NCI-H524 (cell line): ENCODE measurements at regions not wholly inside any gene's neighbourhood (a gene's known extent, or its start where the extent isn't known, plus 50 kb on each side); places are given as distances from the start of the nearest gene placed in this dataset.
A peak's percentile ranks its signal among the peaks of the same experiment; 100 is the strongest.

ENCODE experiments used
- DNase-seq, 2 experiments: peaks; one replicate each; lab custom pipeline; 2025; lab: John Stamatoyannopoulos, UW

GRCh38 chr11:13104619-13105236 is 95.6 kb downstream of the RASSF10 start:
- DNase-seq, result no peak

DNA sequence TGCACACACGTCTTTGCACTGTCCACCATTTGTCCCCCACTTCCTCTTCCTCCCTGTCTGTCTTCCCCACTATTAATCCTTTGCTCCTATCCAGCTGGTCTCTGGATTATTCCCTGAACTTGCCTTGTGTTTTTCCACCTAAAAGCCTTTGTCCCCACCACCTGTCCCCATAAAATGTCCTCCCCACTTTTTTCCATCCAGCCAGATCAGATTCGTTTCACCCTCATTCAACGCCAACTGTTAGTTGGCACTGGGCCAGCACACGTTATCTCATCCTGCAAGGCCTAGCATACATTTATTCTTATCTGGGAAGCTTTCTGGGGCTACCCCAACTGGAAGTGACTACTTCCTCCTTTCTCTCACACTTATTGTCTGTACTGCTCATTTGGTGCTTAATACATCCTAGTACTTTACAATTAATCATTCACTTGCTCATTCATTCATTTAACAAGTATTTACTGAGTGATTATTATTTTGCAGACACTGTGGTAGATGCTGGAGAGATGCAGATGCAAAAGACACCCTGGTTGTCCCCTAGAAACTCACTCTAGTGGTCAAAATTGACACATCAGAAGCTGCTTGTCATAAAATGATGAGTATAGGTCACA is 96.2 kb downstream of the RASSF10 start:
- DNase-seq, result peak; percentile 94 to 97

DNA sequence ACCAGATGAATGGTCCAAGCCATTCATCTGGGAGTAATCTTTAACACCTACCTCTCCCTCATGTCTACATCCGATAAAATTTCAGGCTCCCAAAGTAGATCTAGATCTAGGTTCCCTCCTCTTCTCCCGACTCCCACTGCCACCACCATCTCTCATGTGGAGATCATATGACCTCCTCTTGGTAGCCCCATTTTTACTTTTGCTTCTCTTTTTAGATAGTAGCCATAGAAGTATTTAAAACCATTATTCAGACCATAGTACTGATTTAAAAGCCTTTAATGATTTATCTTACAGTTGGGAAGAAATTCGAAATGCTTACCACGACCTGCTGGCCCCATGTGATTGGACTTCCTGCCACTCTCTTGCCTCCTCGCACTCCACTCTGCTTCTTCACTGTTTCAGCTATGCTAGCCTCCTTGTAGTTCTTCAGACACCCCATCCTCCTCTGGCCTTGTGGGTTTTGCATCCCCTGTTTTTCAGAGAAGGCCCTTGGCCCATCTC is 98.5 kb downstream of the RASSF10 start:
- no peak for DNase-seq

GRCh38 chr11:13108416-13108815 is 99.3 kb downstream of the RASSF10 start:
- no peak for DNase-seq

DNA sequence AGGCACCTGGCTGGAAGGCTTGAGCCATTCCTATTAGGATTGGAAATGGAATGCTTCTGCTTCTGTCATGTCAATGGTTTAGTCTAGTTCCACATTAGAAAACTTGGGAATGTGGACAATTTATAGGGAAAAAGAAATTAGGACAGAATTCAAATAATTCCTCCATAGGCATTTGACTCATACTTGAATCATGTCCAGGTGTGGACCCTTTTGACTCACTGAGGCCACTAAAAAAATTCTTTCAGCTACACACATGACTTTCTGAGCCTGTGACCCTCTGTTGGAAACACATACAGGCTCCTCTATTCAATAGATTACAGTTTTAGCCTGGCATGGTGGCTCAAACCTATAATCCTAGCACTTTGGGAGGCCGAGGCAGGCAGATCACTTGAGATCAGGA is 100.5 kb downstream of the RASSF10 start:
- no peak for DNase-seq

DNA sequence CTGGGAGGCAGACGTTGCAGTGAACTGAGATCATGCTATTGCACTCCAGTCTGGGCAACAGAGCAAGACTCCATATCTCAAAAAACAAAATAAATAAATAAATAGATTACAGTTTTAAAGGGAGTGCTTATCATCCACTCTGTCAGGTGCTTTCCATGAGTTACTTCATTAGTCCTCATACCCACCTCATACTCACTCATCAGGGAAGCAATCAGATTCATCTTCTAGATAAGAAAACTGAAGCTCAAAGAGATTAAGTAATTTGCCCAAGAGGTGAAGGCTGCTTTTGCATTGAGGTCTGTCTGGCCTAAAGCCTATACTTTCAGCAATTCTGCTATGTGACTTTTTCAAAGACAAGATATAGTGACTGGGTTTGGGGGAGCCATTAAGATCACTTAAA is 101.0 kb downstream of the RASSF10 start:
- no peak for DNase-seq

- DNase-seq, result peak; percentile 8 to 32
These were observed 102.1 kb downstream of the RASSF10 start for GRCh38 chr11:13110929-13111812.

DNA sequence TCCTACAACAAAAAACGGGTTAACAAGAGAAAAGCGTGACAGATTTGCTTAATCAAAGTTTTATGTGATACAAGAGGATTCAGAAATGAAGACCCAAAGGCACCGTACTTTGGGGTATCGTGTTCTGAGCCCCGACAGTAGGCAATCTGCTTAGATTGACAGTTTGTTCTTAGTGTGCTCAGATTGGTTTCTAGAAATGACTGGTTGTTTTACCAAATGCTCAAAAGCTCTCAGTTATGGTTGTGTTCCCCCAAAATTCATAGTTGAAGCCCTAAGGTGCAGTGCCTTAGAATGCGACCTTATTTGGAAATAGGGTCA is 102.7 kb downstream of the RASSF10 start:
- no peak for DNase-seq

DNA sequence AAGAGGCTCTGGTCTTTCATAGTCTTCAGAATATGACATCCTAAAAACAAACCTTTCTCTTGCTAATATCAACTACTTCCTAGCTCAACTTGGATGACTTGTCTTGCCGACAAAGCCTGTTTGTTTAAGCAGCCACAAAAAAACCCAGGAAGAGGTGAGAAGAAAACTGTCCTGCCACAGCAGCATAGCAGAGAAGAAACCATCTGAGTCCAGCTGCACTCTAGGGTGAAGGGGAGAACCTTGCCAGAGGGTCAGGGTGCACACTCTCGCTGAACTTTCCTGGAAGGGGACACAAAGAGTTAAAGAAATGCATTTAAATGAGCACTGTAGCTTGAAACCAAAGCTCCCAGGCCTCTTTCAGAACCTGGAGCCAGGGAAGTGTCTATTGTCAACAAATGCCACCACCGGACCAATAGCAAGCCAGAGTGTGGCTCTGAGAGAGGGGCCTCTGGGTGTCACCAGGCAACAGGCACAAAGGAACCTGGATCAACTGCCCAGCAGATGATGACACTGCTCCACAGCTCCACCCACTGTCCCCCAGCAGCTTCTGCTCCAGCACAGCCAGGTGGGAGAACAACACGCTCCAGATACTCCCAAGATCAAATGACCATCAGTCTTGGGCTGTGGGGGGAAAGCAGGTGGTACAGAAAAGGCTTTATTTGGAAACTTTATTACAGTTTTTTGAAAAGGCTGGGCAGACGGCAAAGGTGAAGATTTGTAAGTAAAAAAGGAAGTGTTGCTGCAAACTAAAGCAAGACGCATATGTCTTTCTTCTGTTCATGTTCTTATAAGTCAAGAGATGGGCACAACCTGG is 105.7 kb downstream of the RASSF10 start:
- peak; percentile 34 to 73 for DNase-seq

- no peak for DNase-seq
These were observed 106.2 kb downstream of the RASSF10 start for GRCh38 chr11:13115380-13115675.

- DNase-seq, result no peak
These were observed 107.4 kb downstream of the RASSF10 start for GRCh38 chr11:13116491-13116890.

DNA sequence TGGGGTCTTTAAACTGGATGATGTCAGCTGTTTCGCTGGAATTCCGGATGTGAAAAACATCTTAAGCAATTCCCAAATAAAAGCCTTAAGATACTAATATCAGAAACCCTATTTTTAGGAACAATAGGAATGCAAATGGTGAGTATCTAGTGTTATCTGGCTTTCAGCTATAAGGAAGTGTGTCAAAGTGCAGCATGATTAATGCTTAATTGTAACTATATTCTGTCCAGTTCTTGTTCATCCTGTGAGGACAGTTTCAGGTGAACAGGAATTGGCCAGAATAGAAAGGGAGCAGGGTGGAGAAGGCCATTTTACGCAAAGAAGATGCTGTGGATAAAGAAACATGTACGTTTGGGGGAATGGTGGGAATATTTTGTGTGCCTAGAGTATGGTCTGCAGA is 108.2 kb downstream of the RASSF10 start:
- DNase-seq, result no peak

GRCh38 chr11:13118194-13118593 is 109.1 kb downstream of the RASSF10 start:
- DNase-seq, result no peak

GRCh38 chr11:13118650-13119049 is 109.5 kb downstream of the RASSF10 start:
- DNase-seq, result no peak

GRCh38 chr11:13119361-13119760 is 110.2 kb downstream of the RASSF10 start:
- no peak for DNase-seq

DNA sequence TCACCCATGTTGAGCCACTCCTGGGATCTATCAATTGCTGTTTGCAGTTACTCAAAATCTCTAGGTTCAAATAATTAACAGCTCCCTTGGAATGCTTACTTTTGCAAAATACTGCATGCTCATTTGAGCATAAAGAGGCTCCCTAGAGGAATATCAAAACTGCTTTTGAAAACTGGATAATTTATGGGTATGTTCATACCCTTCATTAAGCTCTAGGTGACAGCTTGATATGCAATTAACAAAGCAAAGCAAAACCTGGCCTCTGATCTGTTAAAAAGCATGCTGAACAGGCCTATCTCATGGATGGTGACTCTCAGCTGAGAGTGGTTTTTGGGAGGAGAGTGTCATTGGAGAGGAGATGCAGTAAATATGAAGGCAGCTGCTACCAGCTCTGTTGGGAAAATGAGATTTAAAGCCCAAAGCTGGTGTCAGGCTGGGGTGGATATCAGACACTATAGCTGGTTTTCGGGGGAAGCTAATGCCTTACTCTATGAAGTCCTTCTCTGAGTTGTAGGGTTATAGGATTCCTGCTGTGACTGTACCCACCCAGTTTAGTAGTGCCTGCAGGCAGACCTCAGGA is 110.9 kb downstream of the RASSF10 start:
- DNase-seq, result peak; percentile 46 to 83

DNA sequence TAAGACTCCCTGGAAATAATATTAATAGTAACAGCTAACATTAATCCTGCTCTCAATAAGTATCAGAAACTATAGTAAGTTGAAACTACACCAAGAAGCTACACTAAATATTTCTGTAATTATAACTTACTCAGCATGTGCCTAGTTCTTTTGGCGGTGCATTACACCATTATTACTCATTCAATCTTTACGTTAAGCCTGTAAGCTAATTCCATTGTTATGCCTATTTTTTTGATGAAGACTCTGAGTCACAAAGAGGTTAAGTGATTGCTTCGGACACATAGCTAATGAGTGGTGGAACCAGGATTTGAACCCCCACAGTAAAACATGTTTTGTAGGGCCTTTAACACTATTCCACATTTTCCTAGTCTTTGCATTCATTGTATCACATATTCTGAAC is 111.6 kb downstream of the RASSF10 start:
- DNase-seq, result no peak

- no peak for DNase-seq
These were observed 117.3 kb downstream of the RASSF10 start for GRCh38 chr11:13126430-13126829.

GRCh38 chr11:13127161-13127560 is 118.0 kb downstream of the RASSF10 start:
- DNase-seq, result no peak

GRCh38 chr11:13128354-13128753 is 119.2 kb downstream of the RASSF10 start:
- no peak for DNase-seq

- no peak for DNase-seq
These were observed 125.0 kb downstream of the RASSF10 start for GRCh38 chr11:13134066-13134465.

DNA sequence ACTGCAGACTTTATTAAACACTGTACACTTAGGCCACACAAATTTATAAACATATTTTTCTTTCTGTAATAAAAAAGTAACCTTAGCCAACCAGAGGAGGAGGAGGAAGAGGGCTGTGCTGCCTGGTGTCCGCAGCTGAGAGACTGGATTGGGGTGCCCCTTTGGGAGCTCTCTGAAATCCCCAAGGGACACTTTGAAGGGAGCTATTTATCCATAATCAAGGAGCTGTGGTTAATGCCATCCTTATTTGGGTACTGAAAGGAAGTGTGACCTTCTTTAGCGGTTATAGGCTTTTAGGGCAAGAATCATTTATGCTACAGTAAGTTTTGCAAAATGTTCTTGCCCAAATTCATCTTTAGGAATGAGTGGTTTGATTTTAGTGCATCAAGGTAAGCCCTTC is 125.8 kb downstream of the RASSF10 start:
- DNase-seq, result peak in 1 of 2 experiments; percentile 54
